H1 (cell line): ENCODE measurements at regions not wholly inside any gene's neighbourhood (a gene's known extent, or its start where the extent isn't known, plus 50 kb on each side); places are given as distances from the start of the nearest gene placed in this dataset.

ENCODE experiments used
- CTCF ChIA-PET: fragments of 300-600 bp; sonication (Branson Sonifier 250); formaldehyde crosslinking; loops from one replicate; lab custom pipeline; 2021; ENCODE audit not compliant: partially characterized antibody; lab: Charles Lee
- POLR2A ChIA-PET: fragments of 300-600 bp; sonication (Branson Sonifier 250); formaldehyde crosslinking; loops from one replicate; lab custom pipeline; 2021; ENCODE audit warnings: inconsistent platforms; ENCODE audit not compliant: partially characterized antibody; lab: Charles Lee
- DNase-seq, 2 experiments: peaks; one replicate each; pipeline versions ENCODE4 v3.0.0 to v3.0.0-alpha.2; 2010 to 2022; ENCODE audit warnings: low spot score in 2 of 2, low read depth in 1 of 2, mixed read lengths in 1 of 2
- FAIRE-seq: peaks from 2 replicates; lab custom pipeline; 2011; peaks lifted over from hg19 to GRCh38; lab: Jason Lieb, UNC
- H2AFZ ChIP-seq: 2 replicates; pipeline ENCODE4 v1.8.1; 2012; ENCODE audit warnings: low read length, inconsistent platforms
- H2AK5ac ChIP-seq: 2 replicates; pipeline ENCODE4 v1.6.1; 2013; ENCODE audit warnings: low read depth, low read length
- H2BK120ac ChIP-seq: replicated peaks from 2 replicates; pipeline ENCODE3; 2013; ENCODE audit warnings: low read depth, low read length, inconsistent platforms
- H2BK12ac ChIP-seq: 2 replicates; pipeline ENCODE4 v1.6.1; 2013; ENCODE audit warnings: low read depth, low read length
- H2BK15ac ChIP-seq: 2 replicates; pipeline ENCODE4 v1.6.1; 2013; ENCODE audit warnings: low read length
- H2BK20ac ChIP-seq: 2 replicates; pipeline ENCODE4 v1.6.1; 2013; ENCODE audit warnings: low read length
- H2BK5ac ChIP-seq: 2 replicates; pipeline ENCODE4 v1.6.1; 2013; ENCODE audit warnings: low read depth, low read length
- H3K14ac ChIP-seq: 2 replicates; pipeline ENCODE4 v1.6.1; 2013; ENCODE audit warnings: inconsistent platforms; ENCODE audit not compliant: insufficient read length
- H3K18ac ChIP-seq: 2 replicates; pipeline ENCODE4 v1.6.1; 2013; ENCODE audit warnings: low read length; ENCODE audit errors: extremely low read depth
- H3K23ac ChIP-seq: 2 replicates; pipeline ENCODE4 v1.6.1; 2013; ENCODE audit warnings: inconsistent platforms; ENCODE audit not compliant: insufficient read length
- H3K23me2 ChIP-seq: 2 replicates; pipeline ENCODE4 v1.6.1; 2013; ENCODE audit warnings: low read depth, low read length
- H3K27ac ChIP-seq: 2 replicates; pipeline ENCODE4 v1.6.1; 2011; ENCODE audit warnings: low read depth, low read length, inconsistent platforms
- H3K27me3 ChIP-seq, 4 experiments: replicated peaks in 1 of 4; 1 replicate in 1 of 4; 2 replicates in 3 of 4; pipeline versions ENCODE4 v1.6.1 to v1.8.1; 2011 to 2013; ENCODE audit warnings: low read length in 3 of 4, mild to moderate bottlenecking in 3 of 4, inconsistent platforms in 2 of 4, mixed read lengths in 2 of 4, moderate library complexity in 1 of 4; ENCODE audit not compliant: control insufficient read depth in 3 of 4, insufficient read depth in 3 of 4; ENCODE audit errors: extremely low read depth in 1 of 4
- H3K36me3 ChIP-seq, 4 experiments: 2 replicates each; pipeline versions ENCODE4 v1.6.1 to v1.8.1; 2011 to 2013; ENCODE audit warnings: mild to moderate bottlenecking in 4 of 4, low read length in 3 of 4, moderate library complexity in 2 of 4, control low read depth in 1 of 4, inconsistent platforms in 1 of 4; ENCODE audit not compliant: insufficient read depth in 4 of 4, control insufficient read depth in 2 of 4
- H3K4ac ChIP-seq: replicated peaks from 2 replicates; pipeline ENCODE3; 2013; ENCODE audit warnings: low read length, low read depth, mixed read lengths, inconsistent platforms; ENCODE audit not compliant: insufficient read length
- H3K4me1 ChIP-seq, 4 experiments: replicated peaks in 1 of 4; 1 replicate in 1 of 4; 2 replicates in 3 of 4; pipeline versions ENCODE4 v1.6.1 to v1.8.1; 2011 to 2013; ENCODE audit warnings: low read length in 3 of 4, inconsistent platforms in 2 of 4, mixed read lengths in 1 of 4; ENCODE audit not compliant: insufficient read depth in 4 of 4, control insufficient read depth in 3 of 4
- H3K4me2 ChIP-seq, 2 experiments: 2 replicates each; pipeline versions ENCODE4 v1.6.1 to v1.8.1; 2011 to 2013; ENCODE audit warnings: low read depth in 2 of 2, low read length in 2 of 2, control low read depth in 1 of 2, inconsistent platforms in 1 of 2, mild to moderate bottlenecking in 1 of 2; ENCODE audit not compliant: insufficient read depth in 1 of 2
- H3K4me3 ChIP-seq, 4 experiments: fragments of 200-600, 300-600 bp in 1 of 4; sonication (generic), shearing (Covaris generic), sonication (Bioruptor Twin) in 1 of 4; 2 replicates each; pipeline versions ENCODE4 v1.5.1 to v1.8.1; 2011 to 2016; ENCODE audit warnings: low read length in 4 of 4, low read depth in 3 of 4, control low read depth in 2 of 4, inconsistent platforms in 2 of 4, mild to moderate bottlenecking in 2 of 4, mixed read lengths in 1 of 4, moderate library complexity in 1 of 4; ENCODE audit not compliant: insufficient read depth in 2 of 4; ENCODE audit errors: extremely low read depth in 1 of 4
- H3K56ac ChIP-seq: replicated peaks from 2 replicates; pipeline ENCODE3; 2013; ENCODE audit warnings: low read depth, mild to moderate bottlenecking, mixed read lengths, low read length, inconsistent platforms; ENCODE audit not compliant: insufficient read length
- H3K79me1 ChIP-seq: 2 replicates; pipeline ENCODE4 v1.6.1; 2013; ENCODE audit warnings: low read depth, low read length, control low read depth
- H3K79me2 ChIP-seq, 2 experiments: 2 replicates each; pipeline versions ENCODE4 v1.6.1 to v1.8.1; 2012 to 2013; ENCODE audit warnings: low read length in 2 of 2, mild to moderate bottlenecking in 2 of 2, inconsistent platforms in 1 of 2; ENCODE audit not compliant: insufficient read depth in 2 of 2, control insufficient read depth in 1 of 2
- H3K9ac ChIP-seq, 4 experiments: replicated peaks in 1 of 4; 1 replicate in 1 of 4; 2 replicates in 3 of 4; pipeline versions ENCODE4 v1.6.1 to v1.8.1; 2011 to 2013; ENCODE audit warnings: low read depth in 3 of 4, low read length in 3 of 4, control low read depth in 2 of 4, mild to moderate bottlenecking in 2 of 4, moderate library complexity in 2 of 4, inconsistent platforms in 1 of 4; ENCODE audit errors: extremely low read depth in 1 of 4
- H3K9me3 ChIP-seq, 2 experiments: 2 replicates each; pipeline versions ENCODE4 v1.6.1 to v1.8.1; 2012 to 2013; ENCODE audit warnings: mild to moderate bottlenecking in 2 of 2, moderate library complexity in 2 of 2, control low read depth in 1 of 2, inconsistent platforms in 1 of 2, low read depth in 1 of 2, low read length in 1 of 2, mixed read lengths in 1 of 2; ENCODE audit not compliant: insufficient read depth in 2 of 2
- H4K20me1 ChIP-seq, 2 experiments: replicated peaks in 1 of 2; 2 replicates each; pipeline versions ENCODE3 to v1.8.1; 2011 to 2013; ENCODE audit warnings: inconsistent platforms in 2 of 2, low read length in 2 of 2, mild to moderate bottlenecking in 1 of 2; ENCODE audit not compliant: insufficient read depth in 2 of 2, control insufficient read depth in 1 of 2
- H4K5ac ChIP-seq: 2 replicates; pipeline ENCODE4 v1.6.1; 2013; ENCODE audit warnings: low read length, low read depth, mixed read lengths, inconsistent platforms; ENCODE audit not compliant: insufficient read length
- H4K8ac ChIP-seq: 2 replicates; pipeline ENCODE4 v1.8.0; 2013; ENCODE audit warnings: mild to moderate bottlenecking, moderate library complexity, low read length, inconsistent platforms; ENCODE audit not compliant: insufficient read depth; ENCODE audit errors: extremely low read depth
- H4K91ac ChIP-seq: replicated peaks from 2 replicates; pipeline ENCODE3; 2013; ENCODE audit warnings: low read length, mixed read lengths, inconsistent platforms; ENCODE audit not compliant: insufficient read length
- PHF8 ChIP-seq: fragments of 200-600 bp; sonication (generic); conservative IDR thresholded peaks from 2 replicates; pipeline ENCODE4 v1.7.1; 2012; ENCODE audit warnings: low read depth, mild to moderate bottlenecking, inconsistent platforms, low read length, moderate library complexity
- RAD21 ChIP-seq, 2 experiments: IDR thresholded peaks in 1 of 2; conservative IDR thresholded peaks in 1 of 2; 2 replicates each; pipeline ENCODE4 v1.6.1; 2011; ENCODE audit warnings: low read depth in 2 of 2, low read length in 2 of 2, improper control_type of control experiment in 1 of 2, inconsistent platforms in 1 of 2, mild to moderate bottlenecking in 1 of 2, moderate library complexity in 1 of 2
- WGBS, 2 experiments: shearing (Covaris generic) in 1 of 2; methylation state at CpG; one replicate each; pipeline versions ENCODE4 v1.1.6 to v1.1.7; 2013 to 2015; ENCODE audit warnings: low lambda C conversion rate in 2 of 2, mixed read lengths in 2 of 2, inconsistent platforms in 1 of 2, low coverage in 1 of 2, missing lambda C conversion rate in 1 of 2; ENCODE audit not compliant: insufficient replicate concordance in 2 of 2, insufficient coverage in 1 of 2, insufficient read length in 1 of 2; ENCODE audit errors: extremely low coverage in 1 of 2, missing lambda C conversion rate in 1 of 2; 5-methylcytosine and 5-hydroxymethylcytosine counted together

DNA sequence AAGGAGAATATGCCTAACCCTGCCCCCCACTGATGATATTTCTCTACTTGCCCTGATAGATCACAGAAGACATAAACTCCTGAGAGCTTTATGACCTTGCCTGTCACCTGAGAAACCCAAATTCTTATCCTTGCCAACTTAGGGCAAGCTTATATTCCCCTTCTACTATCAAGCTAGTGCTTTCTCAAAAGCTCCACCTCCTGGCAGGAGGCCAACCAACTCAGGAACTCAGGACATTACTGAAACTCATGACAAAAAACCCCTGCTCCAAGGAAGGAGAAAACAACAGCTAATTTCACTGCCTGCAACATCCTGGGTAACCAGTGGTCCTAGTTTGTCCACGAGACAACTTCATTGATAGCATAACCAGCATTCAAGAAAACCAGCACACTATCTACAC lies 60.9 kb upstream of the FSCB start:
- no peaks in the 10 kb centered on the region for H3K79me1 ChIP-seq
- FAIRE-seq = no peak
- H3K27me3 ChIP-seq = no peaks in the 10 kb centered on the region
- H2BK20ac ChIP-seq = no peak overlapping the region
- no peak overlapping the region for H2BK15ac ChIP-seq
- no peak overlapping the region for H4K8ac ChIP-seq
- H3K18ac ChIP-seq = no peak overlapping the region
- no peaks in the 10 kb centered on the region for H4K20me1 ChIP-seq
- H3K79me2 ChIP-seq = no peaks in the 10 kb centered on the region
- no peak overlapping the region for H3K9ac ChIP-seq
- H3K23me2 ChIP-seq = no peaks in the 10 kb centered on the region
- no peak overlapping the region for H3K27ac ChIP-seq
- H3K23ac ChIP-seq = no peak overlapping the region
- H3K36me3 ChIP-seq = no peaks in the 10 kb centered on the region
- H3K4me1 ChIP-seq = no peaks in the 10 kb centered on the region
- no peak overlapping the region for H3K4me2 ChIP-seq
- no peak overlapping the region for H2AK5ac ChIP-seq
- H2BK12ac ChIP-seq = no peak overlapping the region
- CTCF ChIA-PET = interaction anchor here (0.8 kb wide), 1 partner anchor 20 kb away, joined by 3 read pairs; no protein-coding TSS in a partner anchor
- no peak for DNase-seq
- H2BK5ac ChIP-seq = no peak overlapping the region
- H4K91ac ChIP-seq = no peak overlapping the region
- H3K56ac ChIP-seq = no peak overlapping the region
- no peak overlapping the region for H3K14ac ChIP-seq
- H2AFZ ChIP-seq = peak overlapping the region; percentile 34; the same call in 1 of the 2 replicates
- no peak for TF ChIP-seq PHF8
- TF ChIP-seq RAD21 (IDR thresholded peaks at IDR 0.05 in 1 of 2, conservative IDR thresholded peaks at IDR 0.05 in 1 of 2; ENCODE audit: low read depth in 2 of 2, low read length in 2 of 2) = peak in 1 of 2 experiments; percentile 14; a peak in 1 of 4 replicates
- TF ChIP-seq, all 59 proteins: peak for 1
- 100% methylated on average over 1 of the region's 1 CpG; no CpG with 5 or more reads in 1 of the 2 experiments for WGBS, 2 experiments
- POLR2A ChIA-PET = no interaction called here
- Histone ChIP-seq H3K4me3 (no peak overlapping the region), H3K4ac (no peak overlapping the region), H3K9me3 (no peaks in the 10 kb centered on the region), H4K5ac (no peak overlapping the region), H2BK120ac (no peak overlapping the region)
